CD4-positive, CD25-positive, alpha-beta regulatory T cell (primary cell): ENCODE measurements at regions not wholly inside any gene's neighbourhood (a gene's known extent, or its start where the extent isn't known, plus 50 kb on each side); places are given as distances from the start of the nearest gene placed in this dataset.
A peak's percentile ranks its signal among the peaks of the same experiment; 100 is the strongest.

Source experiments
- ATAC-seq, 2 donors: fragments of 150-1000 bp; cut with Tn5 transposase; one replicate each; pipeline ENCODE4 v1.10.0; 2021; ENCODE audit warnings: low read depth in 2 of 2, moderate number of reproducible peaks in 2 of 2, moderate library complexity in 1 of 2
- DNase-seq, 3 donors: peaks; one replicate each; pipeline versions ENCODE4 v3.0.0 to v3.0.0-alpha.2; 2012 to 2022; ENCODE audit warnings: mixed read lengths in 1 of 3
- H3K27ac ChIP-seq: one replicate; pipeline ENCODE4 v1.7.0; 2013; ENCODE audit warnings: mild to moderate bottlenecking, low read length; ENCODE audit not compliant: insufficient read depth, poor library complexity, severe bottlenecking
- H3K27me3 ChIP-seq: one replicate; pipeline ENCODE4 v1.7.0; 2013; ENCODE audit warnings: low read length; ENCODE audit not compliant: control insufficient read depth, insufficient read depth
- H3K36me3 ChIP-seq: one replicate; pipeline ENCODE4 v1.7.0; 2013; ENCODE audit warnings: mild to moderate bottlenecking, low read length, moderate library complexity; ENCODE audit not compliant: control insufficient read depth, insufficient read depth
- H3K4me1 ChIP-seq: 2 replicates; pipeline ENCODE4 v1.7.0; 2013; ENCODE audit warnings: mild to moderate bottlenecking, low read length; ENCODE audit not compliant: insufficient read depth, control insufficient read depth, poor library complexity, severe bottlenecking
- H3K4me3 ChIP-seq: one replicate; pipeline ENCODE4 v1.7.0; 2013; ENCODE audit warnings: low read depth, mild to moderate bottlenecking, low read length, moderate library complexity
- H3K9me3 ChIP-seq, 2 experiments: 1 replicate in 1 of 2; 2 replicates in 1 of 2; pipeline ENCODE4 v1.7.0; 2013; ENCODE audit warnings: low read length in 2 of 2, mild to moderate bottlenecking in 1 of 2, moderate library complexity in 1 of 2; ENCODE audit not compliant: control insufficient read depth in 2 of 2
- H3K27ac Mint-ChIP-seq, 3 donors: one replicate each; pipeline ENCODE4 v1.8.0; 2020 to 2022; ENCODE audit warnings: mild to moderate bottlenecking in 3 of 3, mixed read lengths in 3 of 3, moderate library complexity in 2 of 3
- H3K27me3 Mint-ChIP-seq: one replicate; pipeline ENCODE4 v1.8.0; 2022; ENCODE audit warnings: mild to moderate bottlenecking, mixed read lengths
- H3K36me3 Mint-ChIP-seq: one replicate; pipeline ENCODE4 v1.8.0; 2020; ENCODE audit warnings: mixed read lengths
- H3K4me1 Mint-ChIP-seq, 4 donors: one replicate each; pipeline ENCODE4 v1.8.0; 2020 to 2022; ENCODE audit warnings: mixed read lengths in 4 of 4, mild to moderate bottlenecking in 1 of 4
- H3K4me3 Mint-ChIP-seq, 4 donors: one replicate each; pipeline ENCODE4 v1.8.0; 2020 to 2022; ENCODE audit warnings: mild to moderate bottlenecking in 4 of 4, mixed read lengths in 4 of 4, moderate library complexity in 3 of 4
- H3K9me3 Mint-ChIP-seq, 7 donors: one replicate each; pipeline ENCODE4 v1.8.0; 2020 to 2022; ENCODE audit warnings: mixed read lengths in 7 of 7, mild to moderate bottlenecking in 3 of 7, moderate library complexity in 2 of 7

DNA sequence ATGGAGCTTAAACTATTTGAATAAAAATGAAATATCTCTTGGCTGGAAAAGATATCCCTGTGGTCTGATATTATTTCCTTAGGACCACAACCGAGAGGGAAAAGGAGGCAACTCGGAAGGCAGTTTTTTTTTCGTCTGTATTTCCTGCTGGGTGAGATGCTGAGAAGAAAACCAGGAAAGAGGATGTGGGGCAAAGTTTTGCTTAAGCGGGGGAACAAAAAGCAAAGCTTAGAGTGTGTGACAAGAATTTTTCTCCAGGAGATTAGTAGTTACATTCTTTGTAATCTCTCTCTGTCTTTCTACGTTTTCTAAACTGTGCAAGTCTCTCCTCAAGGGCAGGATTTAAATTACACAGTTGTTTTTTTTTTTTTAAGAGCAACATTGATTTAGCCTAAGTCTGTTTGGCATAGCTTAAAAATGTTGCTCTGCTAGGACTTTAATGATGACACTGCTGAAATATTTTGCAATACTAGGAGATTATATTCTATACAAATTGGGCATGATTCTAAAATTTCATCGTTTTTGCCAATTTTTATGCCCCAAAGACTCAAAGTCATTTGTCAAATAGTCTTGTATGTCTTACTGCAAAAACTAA, 258.5 kb downstream of the KCNS3 start:
- Mint-ChIP-seq H3K9me3 (peaks cover 0 to 2% (median 0%) of the 10 kb centered on the region in 7 donors), H3K27ac (no peak overlapping the region), H3K4me1 (peaks cover 0 to 5% (median 0%) of the 10 kb centered on the region in 4 donors), H3K27me3 (no peaks in the 10 kb centered on the region), H3K36me3 (no peaks in the 10 kb centered on the region), H3K4me3 (no peak overlapping the region)
- no peak overlapping the region for H3K27ac ChIP-seq
- no peak overlapping the region for H3K4me3 ChIP-seq
- H3K36me3 ChIP-seq: no peaks in the 10 kb centered on the region
- no peak for DNase-seq
- H3K27me3 ChIP-seq: no peaks in the 10 kb centered on the region
- ATAC-seq: no peak
- H3K9me3 ChIP-seq: no peaks in the 10 kb centered on the region
- H3K4me1 ChIP-seq: no peaks in the 10 kb centered on the region

DNA sequence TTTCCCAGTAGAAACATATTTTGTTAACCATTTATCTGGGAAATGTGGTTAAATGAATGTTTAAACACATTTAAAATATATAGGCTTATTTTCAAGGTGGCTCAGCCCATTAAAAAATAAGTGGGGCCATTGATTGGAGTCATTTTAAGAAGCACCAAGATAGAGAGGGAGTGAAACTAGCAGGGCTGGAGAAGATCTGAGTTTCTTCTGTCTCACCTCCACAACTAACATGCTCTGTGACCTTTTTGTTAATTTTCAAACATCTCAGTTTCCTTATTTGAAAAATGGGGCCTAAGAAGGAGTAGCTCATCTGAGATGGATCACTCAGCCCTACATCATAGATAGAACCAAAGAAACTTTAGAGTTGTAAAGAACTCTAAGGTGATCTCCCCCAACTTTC, 254.8 kb downstream of the KCNS3 start:
- Histone ChIP-seq H3K27me3 (no peaks in the 10 kb centered on the region), H3K4me3 (no peak overlapping the region), H3K9me3 (no peaks in the 10 kb centered on the region), H3K36me3 (no peaks in the 10 kb centered on the region), H3K27ac (no peak overlapping the region), H3K4me1 (no peaks in the 10 kb centered on the region)
- ATAC-seq (no peak), DNase-seq (no peak)
- Mint-ChIP-seq H3K4me3 (no peak overlapping the region), H3K9me3 (no peaks in the 10 kb centered on the region), H3K27ac (no peak overlapping the region), H3K27me3 (no peaks in the 10 kb centered on the region), H3K4me1 (peaks cover 0 to 5% (median 0%) of the 10 kb centered on the region in 4 donors), H3K36me3 (no peaks in the 10 kb centered on the region)

DNA sequence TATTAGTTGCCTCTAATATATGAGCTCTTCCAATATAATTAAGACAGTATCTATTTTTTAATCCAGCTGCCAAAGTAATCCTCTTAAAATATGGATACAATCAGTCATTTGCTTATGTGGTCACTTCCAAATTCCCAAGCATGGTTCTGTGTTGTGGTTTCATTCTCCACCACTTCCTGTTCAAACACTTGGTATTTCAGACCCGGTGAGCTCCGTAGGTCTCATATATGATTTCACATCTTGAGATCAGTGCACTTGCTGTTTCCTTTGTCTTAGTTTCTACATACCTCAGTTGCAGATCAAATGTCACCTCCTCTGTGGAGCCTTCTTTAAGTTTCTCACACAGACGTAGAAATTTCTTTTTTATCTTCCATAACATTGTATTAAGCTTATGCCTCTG, 254.2 kb downstream of the KCNS3 start:
- H3K4me3 ChIP-seq: no peak overlapping the region
- H3K36me3 ChIP-seq: no peaks in the 10 kb centered on the region
- DNase-seq: peak in 1 of 3 donors; percentile 9
- Mint-ChIP-seq H3K27ac (no peak overlapping the region), H3K4me3 (no peak overlapping the region), H3K4me1 (peaks cover 0 to 5% (median 0%) of the 10 kb centered on the region in 4 donors), H3K27me3 (no peaks in the 10 kb centered on the region), H3K36me3 (no peaks in the 10 kb centered on the region), H3K9me3 (no peaks in the 10 kb centered on the region)
- no peak for ATAC-seq
- H3K27ac ChIP-seq: no peak overlapping the region
- no peaks in the 10 kb centered on the region for H3K4me1 ChIP-seq
- no peaks in the 10 kb centered on the region for H3K9me3 ChIP-seq
- H3K27me3 ChIP-seq: no peaks in the 10 kb centered on the region

DNA sequence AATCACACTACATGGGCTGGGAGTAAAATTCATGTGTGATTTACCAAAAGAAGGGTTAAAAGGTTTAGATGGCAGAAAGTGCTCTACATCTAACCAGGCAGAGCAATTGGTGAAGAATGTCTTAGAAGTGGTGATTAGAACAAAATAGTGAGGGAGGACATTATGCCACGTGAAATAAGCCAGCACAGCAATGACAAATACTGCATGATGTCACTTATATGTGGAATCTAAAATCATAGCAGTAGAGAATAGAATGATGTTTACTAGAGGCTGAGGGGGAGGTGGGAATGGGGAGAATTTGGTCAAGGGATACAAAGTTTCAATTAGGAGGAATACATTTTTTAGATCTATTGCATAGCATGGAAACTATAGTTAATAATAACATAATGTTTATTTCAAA, 253.3 kb downstream of the KCNS3 start:
- Histone ChIP-seq H3K36me3 (no peaks in the 10 kb centered on the region), H3K4me3 (no peak overlapping the region), H3K27ac (no peak overlapping the region), H3K4me1 (no peaks in the 10 kb centered on the region), H3K27me3 (no peaks in the 10 kb centered on the region), H3K9me3 (no peaks in the 10 kb centered on the region)
- ATAC-seq: no peak
- DNase-seq: no peak
- Mint-ChIP-seq H3K36me3 (no peaks in the 10 kb centered on the region), H3K27ac (peak overlapping the region in 1 of 3 donors; percentile 7), H3K27me3 (no peaks in the 10 kb centered on the region), H3K4me3 (no peak overlapping the region), H3K9me3 (no peaks in the 10 kb centered on the region), H3K4me1 (peaks cover 0 to 5% (median 0%) of the 10 kb centered on the region in 4 donors)

DNA sequence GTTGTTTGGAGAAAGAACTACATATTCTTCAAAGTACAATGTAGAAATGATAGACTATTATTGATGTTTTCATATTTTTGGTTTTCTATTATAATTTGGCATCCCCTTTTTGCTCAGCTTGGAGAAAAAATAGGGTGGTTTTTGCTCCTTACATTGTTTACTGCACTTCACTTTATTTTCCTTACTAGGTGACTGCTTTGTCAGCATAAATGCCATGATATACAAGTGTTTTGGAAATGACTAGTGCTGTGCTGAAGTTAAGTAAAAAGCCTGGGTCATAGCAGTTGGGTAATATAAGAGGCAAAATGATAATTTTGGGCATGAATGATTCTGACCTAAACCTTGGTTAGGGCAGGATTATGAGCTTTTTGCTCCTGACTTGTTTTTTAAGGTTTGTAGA, 250.9 kb downstream of the KCNS3 start:
- Histone ChIP-seq H3K4me1 (no peaks in the 10 kb centered on the region), H3K27ac (no peak overlapping the region), H3K9me3 (no peaks in the 10 kb centered on the region), H3K27me3 (no peaks in the 10 kb centered on the region), H3K4me3 (no peak overlapping the region), H3K36me3 (no peaks in the 10 kb centered on the region)
- Mint-ChIP-seq H3K27me3 (no peaks in the 10 kb centered on the region), H3K36me3 (no peaks in the 10 kb centered on the region), H3K4me3 (no peak overlapping the region), H3K27ac (no peak overlapping the region), H3K4me1 (peaks cover 0 to 2% (median 0%) of the 10 kb centered on the region in 4 donors), H3K9me3 (peaks cover 0 to 2% (median 0%) of the 10 kb centered on the region in 7 donors)
- ATAC-seq (no peak), DNase-seq (no peak)

DNA sequence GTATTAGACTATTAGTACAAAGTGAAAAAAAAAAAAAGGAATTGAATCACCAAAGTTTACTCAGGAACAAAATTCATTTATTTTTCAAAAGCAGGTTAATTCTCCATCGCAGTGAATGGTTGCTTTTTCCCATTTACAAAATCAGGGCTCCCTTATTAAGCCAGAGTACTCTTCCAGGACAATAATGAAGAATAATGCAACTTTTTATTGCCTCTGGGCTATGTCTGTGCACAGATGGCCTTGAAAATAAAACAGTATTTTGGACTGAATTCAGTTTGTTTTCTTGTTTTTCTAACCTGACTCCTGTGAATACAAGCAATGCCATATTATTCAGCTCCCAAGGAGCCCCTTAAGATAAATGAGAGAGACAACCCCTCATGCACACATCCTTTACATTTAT, 246.8 kb downstream of the KCNS3 start:
- no peaks in the 10 kb centered on the region for H3K36me3 ChIP-seq

DNA sequence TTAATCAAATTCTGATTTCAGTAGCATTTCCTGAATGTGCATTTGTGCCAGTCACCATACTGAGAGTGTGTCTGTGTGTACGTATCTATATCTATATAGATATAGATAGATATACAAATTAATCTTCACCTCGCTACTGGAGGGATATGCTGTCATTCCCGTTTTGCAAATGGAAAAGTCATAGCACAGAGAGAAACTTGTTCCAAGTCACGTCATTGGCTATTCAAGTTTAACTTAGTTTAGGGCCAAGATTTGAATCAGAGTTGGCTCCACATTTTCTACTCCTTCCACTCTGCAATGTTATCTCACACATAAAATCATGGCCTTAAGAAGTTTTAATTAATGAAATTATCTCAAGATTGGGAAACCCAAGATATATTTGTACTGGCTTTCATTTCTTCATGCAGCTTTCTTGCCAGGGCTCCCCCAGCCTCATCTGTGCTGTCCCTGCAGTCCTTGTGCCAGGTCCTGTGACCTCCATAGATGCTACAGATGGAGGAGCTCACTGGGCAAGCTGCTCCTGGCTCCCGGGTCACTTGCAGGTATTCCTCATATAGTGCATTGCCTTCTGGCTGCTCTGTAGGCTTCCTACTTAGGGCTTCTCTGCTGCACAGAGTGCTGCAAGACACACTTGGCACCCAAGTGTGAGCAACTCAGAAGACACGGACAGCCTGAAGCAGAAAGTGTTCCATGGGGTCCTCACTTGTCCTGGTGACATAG, 245.8 kb downstream of the KCNS3 start:
- H3K4me3 Mint-ChIP-seq: no peak overlapping the region
- no peaks in the 10 kb centered on the region for H3K36me3 ChIP-seq
- H3K9me3 ChIP-seq: no peaks in the 10 kb centered on the region
- no peak overlapping the region for H3K4me3 ChIP-seq
- H3K9me3 Mint-ChIP-seq: peaks cover 0 to 4% (median 1%) of the 10 kb centered on the region in 7 donors
- H3K27me3 Mint-ChIP-seq: no peaks in the 10 kb centered on the region
- peaks cover 0 to 2% (median 0%) of the 10 kb centered on the region in 4 donors for H3K4me1 Mint-ChIP-seq
- H3K27me3 ChIP-seq: no peaks in the 10 kb centered on the region
- no peaks in the 10 kb centered on the region for H3K36me3 Mint-ChIP-seq
- no peak overlapping the region for H3K27ac ChIP-seq
- DNase-seq (no peak), ATAC-seq (no peak)
- H3K4me1 ChIP-seq: no peaks in the 10 kb centered on the region
- no peak overlapping the region for H3K27ac Mint-ChIP-seq

More for the DNA sequence above, 246.8 kb downstream of the KCNS3 start:
- DNase-seq (no peak), ATAC-seq (no peak)
- H3K4me1 Mint-ChIP-seq: peaks cover 0 to 2% (median 0%) of the 10 kb centered on the region in 4 donors
- Histone ChIP-seq H3K4me1 (no peaks in the 10 kb centered on the region), H3K4me3 (no peak overlapping the region), H3K27me3 (no peaks in the 10 kb centered on the region), H3K27ac (no peak overlapping the region), H3K9me3 (no peaks in the 10 kb centered on the region)
- H3K4me3 Mint-ChIP-seq: no peak overlapping the region
- H3K9me3 Mint-ChIP-seq: peaks cover 0 to 4% (median 0%) of the 10 kb centered on the region in 7 donors
- no peaks in the 10 kb centered on the region for H3K27me3 Mint-ChIP-seq
- no peak overlapping the region for H3K27ac Mint-ChIP-seq
- no peaks in the 10 kb centered on the region for H3K36me3 Mint-ChIP-seq

DNA sequence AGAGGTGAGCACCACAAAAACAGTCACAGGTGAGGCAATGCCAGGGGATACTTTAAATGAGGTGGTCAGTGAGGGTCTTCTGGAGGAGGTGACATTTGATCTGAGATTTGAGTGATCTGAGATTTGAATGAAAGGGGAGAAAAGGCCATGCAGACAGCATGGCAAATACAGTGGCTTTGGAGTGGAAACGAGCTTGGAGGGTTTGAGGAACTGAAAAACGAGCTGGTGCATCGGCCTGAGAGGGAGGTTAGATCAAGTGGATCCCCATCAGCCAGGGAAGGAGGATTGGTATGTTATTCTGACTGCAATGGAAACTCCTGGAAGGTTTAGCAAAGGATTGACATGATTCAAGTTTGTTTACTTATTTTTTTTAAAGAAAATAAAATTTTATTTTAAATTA, 245.1 kb downstream of the KCNS3 start:
- Mint-ChIP-seq H3K4me3 (no peak overlapping the region), H3K27me3 (no peaks in the 10 kb centered on the region), H3K9me3 (peaks cover 0 to 4% (median 1%) of the 10 kb centered on the region in 7 donors), H3K4me1 (peaks cover 0 to 2% (median 0%) of the 10 kb centered on the region in 4 donors), H3K27ac (no peak overlapping the region), H3K36me3 (no peaks in the 10 kb centered on the region)
- DNase-seq: no peak
- no peak overlapping the region for H3K4me3 ChIP-seq
- no peaks in the 10 kb centered on the region for H3K36me3 ChIP-seq
- H3K4me1 ChIP-seq: no peaks in the 10 kb centered on the region
- no peak overlapping the region for H3K27ac ChIP-seq
- H3K27me3 ChIP-seq: no peaks in the 10 kb centered on the region
- no peak for ATAC-seq
- H3K9me3 ChIP-seq: no peaks in the 10 kb centered on the region
